K562 (cell line): ENCODE measurements at regions not wholly inside any gene's neighbourhood (a gene's known extent, or its start where the extent isn't known, plus 50 kb on each side); places are given as distances from the start of the nearest gene placed in this dataset.

Experiments used
- ATAC-seq: fragments of 200-7000 bp; cut with Tn5 transposase; 3 replicates; pipeline ENCODE4 v1.9.1; 2020; ENCODE audit warnings: moderate library complexity
- BruUV-seq: library from RNA; stranded (reverse); fragments of 400-500 nt; replicated peaks from 2 replicates; lab custom pipeline; 2021; lab: Mats Ljungman, UMichigan
- CTCF ChIA-PET: fragments of 300-600 bp; formaldehyde crosslinking; extraction: SDS; loops from one replicate; lab custom pipeline; 2021; ENCODE audit warnings: low intra/inter-chr PET ratio; lab: Yijun Ruan, JAX
- POLR2A ChIA-PET: fragments of 300-600, 350-650 bp; sonication (Branson Sonifier 250); formaldehyde crosslinking; extraction: SDS; loops from one replicate; lab custom pipeline; 2021; ENCODE audit warnings: antibody characterized with exemption, inconsistent platforms; lab: Yijun Ruan, JAX
- DNase-seq, 4 experiments: peaks; one replicate each; pipeline versions ENCODE4 v3.0.0 to v3.0.0-alpha.2; 2011 to 2018; ENCODE audit warnings: low spot score in 3 of 4, mixed read lengths in 3 of 4; ENCODE audit errors: extremely low read depth in 1 of 4
- FAIRE-seq: peaks from 2 replicates; lab custom pipeline; 2011; peaks lifted over from hg19 to GRCh38; lab: Jason Lieb, UNC
- H2AFZ ChIP-seq: 2 replicates; pipeline ENCODE4 v1.6.0; 2011; ENCODE audit warnings: low read depth, low read length, control low read depth, inconsistent platforms
- H3K27ac ChIP-seq: fragments of 200-600 bp; 3 replicates; pipeline ENCODE4 v1.8.0; 2011; ENCODE audit warnings: low read depth, mild to moderate bottlenecking, control low read depth, inconsistent platforms, low read length, moderate library complexity, mixed read lengths; ENCODE audit errors: extremely low read depth
- H3K27me3 ChIP-seq, 2 experiments: fragments of 300-600 bp in 1 of 2; 2 replicates in 1 of 2; 3 replicates in 1 of 2; pipeline versions ENCODE4 v1.6.0 to v1.8.0; 2011; ENCODE audit warnings: inconsistent platforms in 2 of 2, low read length in 2 of 2, mild to moderate bottlenecking in 1 of 2, mixed read lengths in 1 of 2, moderate library complexity in 1 of 2; ENCODE audit not compliant: control insufficient read depth in 2 of 2, insufficient read depth in 2 of 2
- H3K36me3 ChIP-seq: fragments of 300-600 bp; 3 replicates; pipeline ENCODE4 v1.8.0; 2011; ENCODE audit warnings: mild to moderate bottlenecking, low read length, inconsistent platforms; ENCODE audit not compliant: control insufficient read depth, insufficient read depth
- H3K4me1 ChIP-seq, 2 experiments: fragments of 200-600 bp in 1 of 2; replicated peaks in 1 of 2; 2 replicates in 1 of 2; 3 replicates in 1 of 2; pipeline versions ENCODE4 v1.5.1 to v1.8.0; 2011; ENCODE audit warnings: inconsistent platforms in 2 of 2, low read length in 2 of 2, mild to moderate bottlenecking in 1 of 2, mixed read lengths in 1 of 2, moderate library complexity in 1 of 2; ENCODE audit not compliant: control insufficient read depth in 2 of 2, insufficient read depth in 2 of 2
- H3K4me2 ChIP-seq: 2 replicates; pipeline ENCODE4 v1.6.1; 2011; ENCODE audit warnings: low read length, control low read depth, inconsistent platforms, mixed read lengths; ENCODE audit not compliant: insufficient read depth
- H3K4me3 ChIP-seq: fragments of 200-600 bp; sonication (generic), shearing (Covaris generic); 2 replicates; pipeline ENCODE4 v1.5.1; 2016; ENCODE audit warnings: control low read depth, inconsistent platforms
- H3K79me2 ChIP-seq: fragments of 200-600 bp; 3 replicates; pipeline ENCODE4 v1.8.0; 2011; ENCODE audit warnings: low read length, inconsistent platforms; ENCODE audit not compliant: control insufficient read depth, insufficient read depth
- H3K9ac ChIP-seq, 2 experiments: 2 replicates each; pipeline versions ENCODE4 v1.6.0 to v1.6.1; 2011; ENCODE audit warnings: low read depth in 2 of 2, low read length in 2 of 2, control low read depth in 1 of 2, inconsistent platforms in 1 of 2, mild to moderate bottlenecking in 1 of 2, mixed read lengths in 1 of 2; ENCODE audit not compliant: insufficient read depth in 1 of 2
- H3K9me1 ChIP-seq: one replicate; pipeline ENCODE4 v1.6.0; 2011; ENCODE audit warnings: inconsistent platforms, mild to moderate bottlenecking, low read length, moderate library complexity; ENCODE audit not compliant: control insufficient read depth, insufficient read depth
- H3K9me3 ChIP-seq: replicated peaks from 2 replicates; pipeline ENCODE4 v1.5.1; 2011; ENCODE audit warnings: low read depth, low read length, inconsistent platforms; ENCODE audit not compliant: control insufficient read depth, insufficient read depth
- H4K20me1 ChIP-seq: replicated peaks from 2 replicates; pipeline ENCODE4 v1.6.1; 2011; ENCODE audit warnings: low read length, inconsistent platforms, mixed read lengths; ENCODE audit not compliant: control insufficient read depth, insufficient read depth
- ARNT ChIP-seq, 2 experiments: fragments of 450-650 bp; IDR thresholded peaks; 2 replicates each; pipeline ENCODE4 v1.6.1; 2016; ENCODE audit warnings: mild to moderate bottlenecking in 1 of 2
- CBFA2T3 ChIP-seq: fragments of 450-650 bp; IDR thresholded peaks from 2 replicates; pipeline ENCODE4 v1.6.1; 2017
- DMBX1 ChIP-seq: fragments of 250-450 bp; sonication (Bioruptor Pico); IDR thresholded peaks from 2 replicates; pipeline ENCODE4 v1.8.0; 2022; ENCODE audit warnings: inconsistent platforms, mild to moderate bottlenecking, moderate library complexity, borderline replicate concordance
- ELF4 ChIP-seq: fragments of 450-650 bp; formaldehyde crosslinking; IDR thresholded peaks from 2 replicates; pipeline ENCODE4 v1.4.0; 2022; ENCODE audit warnings: missing genetic modification characterization
- JUND ChIP-seq, 2 experiments: IDR thresholded peaks; 2 replicates in 1 of 2; 3 replicates in 1 of 2; pipeline ENCODE4 v1.6.1; 2011; ENCODE audit warnings: borderline replicate concordance in 2 of 2, low read depth in 2 of 2, low read length in 2 of 2, improper control_type of control experiment in 1 of 2, missing biosample characterization in 1 of 2, missing genetic modification characterization in 1 of 2, missing genetic modification reagents in 1 of 2
- KDM1A ChIP-seq, 2 experiments: fragments of 450-650 bp; IDR thresholded peaks; 2 replicates each; pipeline ENCODE4 v1.6.1; 2016; ENCODE audit warnings: mild to moderate bottlenecking in 2 of 2
- MAFF ChIP-seq: IDR thresholded peaks from 2 replicates; pipeline ENCODE4 v1.6.1; 2012; ENCODE audit warnings: low read length, improper control_type of control experiment
- MAFK ChIP-seq: IDR thresholded peaks from 2 replicates; pipeline ENCODE4 v1.6.1; 2011; ENCODE audit warnings: low read length, improper control_type of control experiment
- MBD1 ChIP-seq: fragments of 250-450 bp; sonication (Bioruptor Pico); IDR thresholded peaks from 2 replicates; pipeline ENCODE4 v1.8.0; 2022; ENCODE audit warnings: inconsistent platforms
- MEF2D ChIP-seq: conservative IDR thresholded peaks from 2 replicates; pipeline ENCODE4 v1.6.1; 2016; ENCODE audit warnings: low read depth, missing genetic modification characterization, missing compliant biosample characterization
- MEIS2 ChIP-seq: fragments of 450-650 bp; IDR thresholded peaks from 2 replicates; pipeline ENCODE4 v1.6.1; 2014; ENCODE audit warnings: mild to moderate bottlenecking; ENCODE audit not compliant: partially characterized antibody
- NFE2 ChIP-seq: IDR thresholded peaks from 2 replicates; pipeline ENCODE4 v1.6.1; 2014; ENCODE audit warnings: antibody characterized with exemption, low read depth
- NR2C1 ChIP-seq, 2 experiments: fragments of 450-650 bp; IDR thresholded peaks; 2 replicates each; pipeline ENCODE4 v1.6.1; 2017; ENCODE audit warnings: mild to moderate bottlenecking in 2 of 2, antibody characterized with exemption in 1 of 2, inconsistent platforms in 1 of 2, missing compliant biosample characterization in 1 of 2, missing genetic modification characterization in 1 of 2
- PURB ChIP-seq: sonication (generic); formaldehyde crosslinking; IDR thresholded peaks from 2 replicates; pipeline ENCODE4 v1.9.0; 2021; ENCODE audit warnings: low read depth, mild to moderate bottlenecking, missing genetic modification reagents
- SAP30 ChIP-seq: fragments of 200-600 bp; sonication (generic); IDR thresholded peaks from 2 replicates; pipeline ENCODE4 v1.6.1; 2012; ENCODE audit warnings: borderline replicate concordance, low read depth, mild to moderate bottlenecking, moderate library complexity, low read length, control low read depth, inconsistent platforms; ENCODE audit not compliant: insufficient read depth, poor library complexity, severe bottlenecking
- SMAD1 ChIP-seq: fragments of 150-350 bp; IDR thresholded peaks from 2 replicates; pipeline ENCODE4 v1.6.1; 2014; ENCODE audit warnings: low read length, low read depth; ENCODE audit not compliant: partially characterized antibody
- ZFP36 ChIP-seq: fragments of 150-350 bp; IDR thresholded peaks from 2 replicates; pipeline ENCODE4 v1.6.1; 2018; ENCODE audit warnings: low read length, low read depth; ENCODE audit not compliant: partially characterized antibody
- ZNF695 ChIP-seq: fragments of 450-650 bp; formaldehyde crosslinking; IDR thresholded peaks from 2 replicates; pipeline ENCODE4 v1.4.0; 2020; ENCODE audit warnings: mild to moderate bottlenecking, moderate library complexity
- ZNF740 ChIP-seq, 3 experiments: fragments of 200-800 bp in 1 of 3; sonication (Bioruptor generic) in 1 of 3; sonication (generic) in 1 of 3; formaldehyde crosslinking in 1 of 3; IDR thresholded peaks; 2 replicates each; pipeline versions ENCODE4 v1.6.1 to v1.8.0; 2016 to 2022; ENCODE audit warnings: mild to moderate bottlenecking in 2 of 3, missing compliant biosample characterization in 2 of 3, missing genetic modification characterization in 2 of 3, missing genetic modification reagents in 1 of 3
- ZSCAN29 ChIP-seq: fragments of 450-650 bp; IDR thresholded peaks from 2 replicates; pipeline ENCODE4 v1.6.1; 2017
- WGBS: fragments of 100-300 bp; shearing (Covaris generic); methylation state at CpG from one replicate; pipeline ENCODE4 v1.1.6; 2016; ENCODE audit warnings: low coverage, mixed read lengths; ENCODE audit not compliant: insufficient coverage; ENCODE audit errors: missing lambda C conversion rate; 5-methylcytosine and 5-hydroxymethylcytosine counted together
- in situ Hi-C: fragments of 300-500 bp; cut with MboI; formaldehyde crosslinking; loops from 4 replicates; pipeline ENCODE4 v1.15.0; 2018; ENCODE audit warnings: inconsistent platforms, mixed read lengths
- intact Hi-C: fragments of 100-400 bp; cut with micrococcal nuclease; formaldehyde crosslinking; loops from 2 replicates; pipeline ENCODE4 v1.14.2; 2022

GRCh38 chr6:90411292-90411781 is 114.7 kb upstream of the BACH2 start (continued):
- TF ChIP-seq NFE2 = peak; percentile 81
- peak in 1 of 2 experiments; percentile 25; a peak in 1 of 4 replicates for TF ChIP-seq KDM1A (IDR thresholded peaks at IDR 0.05)
- TF ChIP-seq CBFA2T3 = peak; percentile 28; the same call in 1 of the 2 replicates
- TF ChIP-seq JUND (IDR thresholded peaks at IDR 0.05; ENCODE audit: borderline replicate concordance, low read depth, low read length) = peak; percentile 72
- no peak; the same call in 2 of the 3 replicates for TF ChIP-seq JUND (tag; IDR thresholded peaks at IDR 0.05; ENCODE audit: borderline replicate concordance, low read depth, low read length)
- 0 out of 4 replicates have a peak, but pooled peaks of 1 of the 2 experiments have one; percentile 43 for TF ChIP-seq ARNT (IDR thresholded peaks at IDR 0.05)
- TF ChIP-seq NR2C1 (IDR thresholded peaks at IDR 0.05) = no peak
- peak; percentile 20; the same call in 1 of the 2 replicates for TF ChIP-seq NR2C1 (tag; IDR thresholded peaks at IDR 0.05)
- no peak for TF ChIP-seq SMAD1
- peak; percentile 87 for TF ChIP-seq MEIS2
- TF ChIP-seq ZFP36 = peak; percentile 58
- no peak for TF ChIP-seq ELF4 (CRISPR knock-in tag)

GRCh38 chr6:90409700-90410099 is 113.1 kb upstream of the BACH2 start:
- no TSS peak for BruUV-seq
- ChIA-PET POLR2A (interaction anchor here (0.6 to 0.7 kb wide), 3 partner anchors 78 to 293 kb away, joined by 3 read pairs; no protein-coding TSS in a partner anchor), CTCF (no interaction called here)
- H3K36me3 ChIP-seq = no peaks in the 10 kb centered on the region
- no peaks in the 10 kb centered on the region for H4K20me1 ChIP-seq
- H3K9ac ChIP-seq = no peak overlapping the region
- H3K27ac ChIP-seq = no peak overlapping the region
- H3K27me3 ChIP-seq = no peaks in the 10 kb centered on the region
- no peak for DNase-seq
- no peaks in the 10 kb centered on the region for H3K9me1 ChIP-seq
- H3K79me2 ChIP-seq = no peaks in the 10 kb centered on the region
- H3K4me3 ChIP-seq = no peak overlapping the region
- in situ Hi-C loops = no loop called here
- no peak for FAIRE-seq
- 80% methylated on average over 1 of the region's 1 CpG for WGBS
- no peaks in the 10 kb centered on the region for H3K9me3 ChIP-seq
- no peak for ATAC-seq
- H3K4me2 ChIP-seq = no peak overlapping the region
- H3K4me1 ChIP-seq = peaks cover 9 to 27% of the 10 kb centered on the region in 2 experiments
- H2AFZ ChIP-seq = 0 out of 2 replicates have a peak overlapping the region, but pooled peaks have one; percentile 14
- intact Hi-C loops = no loop called here
- peak; percentile 81 for TF ChIP-seq MAFF
- no peak for TF ChIP-seq ZSCAN29
- TF ChIP-seq PURB = no peak
- TF ChIP-seq DMBX1 (CRISPR knock-in tag) = no peak
- peak; percentile 85 for TF ChIP-seq MAFK
- TF ChIP-seq MEF2D = no peak
- TF ChIP-seq MBD1 (CRISPR knock-in tag) = no peak
- TF ChIP-seq ZNF695 = no peak
- TF ChIP-seq SAP30 = no peak
- no peak for TF ChIP-seq ZNF740 (CRISPR knock-in tag; IDR thresholded peaks at IDR 0.05)
- TF ChIP-seq ZNF740 (tag; IDR thresholded peaks at IDR 0.05) = no peak
